SHP77 (cell line): ENCODE measurements at regions not wholly inside any gene's neighbourhood (a gene's known extent, or its start where the extent isn't known, plus 50 kb on each side); places are given as distances from the start of the nearest gene placed in this dataset.
A peak's percentile ranks its signal among the peaks of the same experiment; 100 is the strongest.

Source experiments
- DNase-seq, 2 experiments: peaks; one replicate each; lab custom pipeline; 2025; lab: John Stamatoyannopoulos, UW

DNA sequence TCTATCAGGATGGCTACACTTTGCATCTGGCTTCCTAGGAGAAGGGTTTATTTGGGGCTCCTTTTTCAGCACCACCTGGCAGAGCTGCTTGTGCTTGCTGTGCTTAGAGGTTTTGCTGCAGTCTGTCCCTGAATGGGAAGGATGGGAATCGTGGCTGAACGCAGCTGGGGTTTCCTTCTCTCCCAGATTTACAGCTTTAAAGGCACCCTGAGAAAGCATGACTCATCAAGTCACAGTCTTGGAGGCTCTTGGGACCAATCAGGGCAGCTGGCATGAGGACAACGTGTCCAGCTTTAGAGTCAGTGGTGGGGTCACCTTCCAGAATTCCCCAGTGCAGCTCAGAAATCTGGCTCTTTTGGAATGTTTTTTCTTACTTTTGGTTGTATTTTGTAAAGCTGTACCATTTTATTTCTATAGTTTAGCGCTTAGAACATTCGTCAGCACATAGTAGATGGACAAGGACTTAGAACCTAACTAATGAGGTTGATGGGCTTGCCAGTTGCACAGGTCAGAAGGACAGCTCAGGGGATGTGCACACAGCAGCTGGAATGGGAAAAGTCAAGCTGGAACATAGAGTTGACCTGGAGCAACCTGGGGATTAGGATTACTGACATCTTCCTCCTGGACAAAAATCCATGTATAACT, 222.6 kb downstream of the PRDM2 start:
- DNase-seq, result no peak

DNA sequence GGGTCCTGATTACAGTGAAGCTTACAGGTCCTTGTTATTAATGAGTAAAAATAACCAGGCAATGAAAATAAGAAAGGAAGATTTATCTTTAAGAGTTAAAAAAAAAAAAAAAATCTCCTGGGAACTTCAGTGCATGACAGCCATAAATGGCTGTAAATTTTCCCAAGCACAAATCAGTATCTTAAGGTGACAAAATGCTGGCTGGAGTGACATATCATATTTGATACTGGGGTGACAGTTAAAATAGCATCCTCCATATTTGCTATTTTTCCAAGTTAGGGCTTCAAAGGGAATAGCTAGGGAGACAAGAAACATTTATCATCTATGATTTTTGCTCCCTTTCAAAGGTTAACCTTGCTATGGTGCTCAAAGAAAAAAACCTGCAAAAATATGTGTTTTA, 226.6 kb downstream of the PRDM2 start:
- no peak for DNase-seq

DNA sequence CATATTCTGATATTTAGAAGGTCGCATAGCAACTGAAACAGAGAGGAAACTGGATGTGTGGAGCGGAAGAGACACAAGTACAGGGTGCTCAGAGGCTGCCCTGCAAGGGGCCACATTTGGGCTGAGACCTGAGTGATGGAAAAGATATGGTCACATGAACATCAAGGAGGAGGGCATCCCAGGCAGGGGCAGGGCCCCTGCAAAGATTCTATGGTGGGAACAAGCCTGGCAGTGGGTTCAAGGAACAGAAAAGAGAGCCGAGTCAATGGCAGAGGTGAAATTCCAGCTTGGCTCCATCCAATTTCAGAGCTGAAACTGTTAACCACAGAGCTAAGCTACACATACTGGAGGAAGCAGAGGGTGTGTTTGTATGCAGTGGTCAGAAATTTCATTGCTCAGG, 227.7 kb downstream of the PRDM2 start:
- no peak for DNase-seq

DNA sequence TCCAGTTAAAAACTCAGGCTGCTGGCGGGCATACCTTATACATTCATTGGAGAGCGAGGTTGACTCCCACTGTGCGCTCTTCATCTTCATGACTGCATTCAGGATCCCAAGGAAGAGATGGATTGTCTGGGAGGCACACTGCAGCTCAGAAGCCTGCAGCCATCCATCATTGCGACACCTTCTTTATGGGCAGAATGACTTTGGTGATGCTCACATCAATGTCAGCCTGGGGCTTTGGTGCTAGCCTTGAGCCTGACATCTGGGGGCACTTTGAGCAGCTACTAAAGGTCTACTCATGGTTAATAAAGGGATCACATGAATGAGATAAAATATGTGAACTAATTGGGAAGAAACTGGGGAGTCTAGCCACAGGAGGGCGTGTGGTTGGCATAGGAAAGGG, 229.3 kb downstream of the PRDM2 start:
- no peak for DNase-seq

DNA sequence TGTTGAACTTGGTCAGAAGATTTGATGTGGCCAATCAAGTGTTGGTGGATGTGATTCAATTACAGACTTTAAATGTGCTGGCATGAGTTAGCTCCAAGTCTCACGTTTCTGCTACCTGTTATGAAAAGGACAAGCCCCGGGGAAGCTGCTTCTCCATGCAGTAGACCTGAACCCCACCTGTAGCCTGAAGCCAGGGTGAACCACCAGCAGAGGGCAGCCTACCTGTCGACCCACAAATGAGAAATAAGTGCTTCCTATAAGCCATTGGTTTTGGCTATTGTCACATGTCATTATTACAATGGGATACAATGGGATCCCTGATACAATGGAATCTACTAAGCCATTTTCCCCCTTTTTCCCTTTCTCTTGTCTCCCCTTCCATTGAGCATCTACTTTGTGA, 230.2 kb downstream of the PRDM2 start:
- DNase-seq, result no peak

DNA sequence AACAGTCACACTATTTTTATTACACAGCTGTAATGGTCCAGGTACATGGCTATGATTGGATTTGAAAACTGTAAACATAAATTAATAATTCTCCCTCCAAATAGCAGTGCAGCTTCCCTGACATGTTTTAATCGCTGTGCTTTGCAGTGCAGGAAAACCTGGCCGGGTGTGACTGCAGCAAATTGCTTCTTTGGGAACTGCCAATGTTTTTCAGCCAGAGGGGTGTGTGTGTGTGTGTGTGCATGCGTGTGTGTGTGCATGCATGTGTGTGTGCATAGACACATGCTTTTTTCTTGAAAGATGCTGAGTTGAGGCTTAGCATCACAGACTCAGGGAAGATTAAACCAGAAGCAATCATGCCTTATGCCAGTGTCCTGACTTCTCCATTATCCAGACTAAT, 231.2 kb downstream of the PRDM2 start:
- DNase-seq, result no peak

DNA sequence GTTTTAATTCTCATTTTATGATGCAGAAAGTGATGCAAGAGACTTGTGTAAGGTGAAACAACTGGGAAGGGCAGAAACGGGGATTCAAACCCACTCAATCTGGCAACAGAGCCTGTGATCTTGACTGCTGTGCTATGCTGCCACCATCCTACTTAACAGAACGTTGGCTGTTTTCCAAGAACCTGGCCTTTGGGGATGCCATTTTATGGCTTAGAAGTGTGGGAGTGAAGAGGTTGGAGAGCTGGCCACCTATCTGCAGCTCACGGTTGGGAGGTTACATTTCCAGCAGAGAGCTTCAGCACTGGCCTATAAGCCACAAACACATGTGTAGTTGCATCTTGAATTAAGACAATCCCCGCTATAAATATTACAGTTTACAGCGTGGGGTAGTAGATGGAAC, 235.3 kb downstream of the PRDM2 start:
- DNase-seq, result peak; percentile 37 to 46

DNA sequence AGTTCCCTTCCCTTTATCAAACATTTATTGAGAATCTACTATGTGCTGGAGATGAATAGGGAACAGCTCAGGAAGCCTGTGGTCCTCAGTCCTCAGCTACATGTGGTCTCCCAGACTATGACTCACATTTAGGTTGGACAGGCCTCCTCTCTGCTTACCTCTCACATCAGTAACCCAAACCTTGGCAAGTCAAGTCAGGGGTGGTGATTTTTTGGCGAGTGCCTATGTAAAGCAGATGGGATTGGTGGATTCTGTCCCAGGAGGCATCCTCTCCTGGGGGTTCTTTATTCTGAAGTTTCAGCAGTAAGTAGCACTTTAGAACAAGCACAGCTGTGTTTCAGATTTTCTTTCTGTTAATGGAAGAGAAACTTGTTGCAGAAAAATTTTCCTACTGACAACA, 241.3 kb downstream of the PRDM2 start:
- DNase-seq, result no peak

DNA sequence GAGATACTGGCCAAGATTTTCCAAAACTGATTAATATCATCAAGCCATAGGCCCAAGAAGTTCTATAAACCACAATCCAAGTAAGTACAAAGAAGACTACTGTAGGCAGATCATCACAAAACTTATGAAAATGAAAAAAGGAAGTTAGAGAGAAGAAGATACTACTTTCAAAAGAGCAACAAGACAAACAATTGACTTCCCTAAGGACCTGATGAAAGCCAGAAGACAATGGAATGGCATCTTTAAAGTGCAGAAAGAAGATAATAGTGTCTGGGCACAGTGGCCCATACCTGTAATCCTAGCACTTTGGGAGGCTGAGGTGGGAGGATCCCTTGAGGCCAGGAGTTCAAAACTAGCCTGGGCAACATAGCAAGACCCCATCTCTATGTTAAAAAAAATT, 243.1 kb downstream of the PRDM2 start:
- no peak for DNase-seq

DNA sequence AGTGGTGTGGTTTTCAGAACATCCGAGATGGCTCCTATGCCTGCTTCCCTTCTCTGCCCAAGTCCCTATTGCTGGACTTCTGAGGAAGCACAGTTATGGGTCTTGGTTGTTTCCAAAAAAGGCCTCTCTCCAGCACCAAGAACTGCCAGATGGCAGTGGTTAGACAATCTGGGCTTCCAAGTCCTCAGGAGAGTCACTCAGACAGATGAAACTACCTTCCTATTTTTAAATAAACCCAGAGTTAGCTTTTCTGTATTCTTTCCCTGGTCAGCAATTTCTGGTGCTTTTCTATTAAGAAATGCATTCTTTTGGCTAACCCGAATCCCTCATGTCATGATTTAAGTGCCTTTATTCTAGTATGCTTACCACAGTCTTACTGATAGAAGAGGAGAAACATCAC, 245.9 kb downstream of the PRDM2 start:
- no peak for DNase-seq

DNA sequence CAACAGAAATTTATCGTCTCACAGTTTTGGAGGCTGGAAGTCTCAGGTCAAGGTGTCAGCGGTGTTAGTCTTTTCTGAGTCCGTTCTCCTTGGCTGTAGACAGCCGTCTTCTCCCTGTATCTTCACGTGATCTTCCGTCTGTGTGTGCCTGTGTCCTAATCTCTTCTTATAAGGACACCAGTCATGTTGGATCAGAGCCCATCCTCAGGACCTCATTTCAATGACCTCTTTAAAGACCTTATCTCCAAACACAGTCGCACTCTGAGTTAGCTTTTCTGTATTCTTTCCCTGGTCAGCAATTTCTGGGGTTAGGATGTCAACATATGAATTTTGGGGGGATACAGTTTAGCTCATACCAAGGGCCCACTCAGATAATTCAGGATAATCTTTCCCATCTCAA, 247.7 kb downstream of the PRDM2 start:
- DNase-seq, result no peak

DNA sequence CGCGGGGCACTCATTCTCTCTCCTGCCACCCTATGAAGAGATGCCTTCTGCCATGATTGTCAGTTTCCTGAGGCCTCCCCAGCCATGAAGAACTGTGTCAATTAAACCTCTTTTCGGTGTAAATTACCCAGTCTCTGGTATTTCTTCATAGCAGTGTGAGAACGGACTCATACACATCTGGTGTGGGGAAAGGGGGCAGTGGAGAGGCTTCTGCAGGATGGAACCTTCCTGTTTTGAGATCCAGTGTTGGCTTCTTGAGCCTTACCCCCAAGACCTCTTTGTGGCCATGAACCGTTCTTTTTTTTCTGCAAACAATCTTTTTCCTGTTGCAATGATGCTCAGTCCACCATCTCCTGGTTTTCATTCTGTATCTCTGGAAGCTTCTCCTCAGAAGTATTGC, 248.4 kb downstream of the PRDM2 start:
- DNase-seq, result no peak

DNA sequence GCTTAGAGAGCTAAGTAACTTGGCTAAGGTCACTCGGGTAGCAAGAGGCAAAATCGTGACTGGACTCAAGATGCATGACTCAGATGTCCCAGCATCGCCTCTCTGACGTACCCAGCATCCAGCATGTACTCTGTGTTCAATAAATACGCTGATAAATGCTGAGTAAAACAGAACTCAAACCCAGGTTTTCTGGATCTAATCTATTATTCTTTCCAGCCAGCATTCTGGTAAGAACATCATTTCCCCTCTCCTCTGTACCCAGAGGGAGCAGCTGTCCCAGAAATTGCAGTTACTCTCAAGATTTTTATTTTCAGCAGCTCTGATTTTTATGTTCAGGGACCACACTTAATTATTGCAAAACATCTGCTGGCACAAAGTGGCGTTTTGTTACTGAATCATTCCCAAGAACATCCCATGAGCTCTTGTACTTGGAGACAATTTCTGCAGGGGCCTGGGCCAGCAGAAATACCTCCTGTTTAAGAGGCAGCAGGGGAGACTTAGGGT, 249.0 kb downstream of the PRDM2 start:
- no peak for DNase-seq

DNA sequence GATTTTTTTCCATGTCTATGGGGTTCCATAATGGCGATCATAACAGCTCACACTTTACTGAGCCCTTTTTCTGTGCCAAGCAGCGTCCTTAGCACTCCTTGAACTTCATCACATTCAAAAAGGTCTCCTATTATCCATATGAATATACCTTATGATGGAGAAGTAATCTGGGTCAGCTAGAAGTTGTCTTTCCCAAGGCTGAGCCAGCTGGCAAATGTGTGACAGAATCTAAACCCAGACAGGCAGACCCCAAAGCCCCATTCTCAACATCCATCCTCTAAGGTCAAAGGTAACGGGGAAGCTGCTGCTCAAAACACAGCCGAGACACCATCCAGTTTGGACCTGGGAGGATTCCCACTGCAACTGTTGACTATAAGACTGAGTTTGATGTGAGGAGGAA, 249.6 kb downstream of the PRDM2 start:
- DNase-seq, result no peak

DNA sequence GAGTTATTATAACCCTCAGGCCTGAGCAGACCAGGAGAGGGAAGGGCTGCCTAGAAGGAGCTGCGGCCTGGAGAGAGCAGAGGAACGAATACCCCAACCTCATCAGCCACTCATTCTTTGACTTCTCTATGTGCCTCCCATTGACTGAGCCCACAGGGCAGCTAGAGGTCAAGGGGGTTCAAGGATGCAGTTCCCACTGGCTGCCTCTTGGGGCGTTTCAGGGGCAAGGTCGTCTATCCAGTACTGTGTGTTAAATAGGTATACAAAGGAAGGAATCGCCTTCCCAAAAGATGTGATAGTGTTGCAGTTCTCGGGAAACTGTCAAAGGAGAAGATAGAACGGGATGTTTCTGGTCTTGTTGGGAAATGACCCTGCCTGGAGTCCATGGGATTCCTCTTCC, 250.6 kb downstream of the PRDM2 start:
- DNase-seq, result no peak

DNA sequence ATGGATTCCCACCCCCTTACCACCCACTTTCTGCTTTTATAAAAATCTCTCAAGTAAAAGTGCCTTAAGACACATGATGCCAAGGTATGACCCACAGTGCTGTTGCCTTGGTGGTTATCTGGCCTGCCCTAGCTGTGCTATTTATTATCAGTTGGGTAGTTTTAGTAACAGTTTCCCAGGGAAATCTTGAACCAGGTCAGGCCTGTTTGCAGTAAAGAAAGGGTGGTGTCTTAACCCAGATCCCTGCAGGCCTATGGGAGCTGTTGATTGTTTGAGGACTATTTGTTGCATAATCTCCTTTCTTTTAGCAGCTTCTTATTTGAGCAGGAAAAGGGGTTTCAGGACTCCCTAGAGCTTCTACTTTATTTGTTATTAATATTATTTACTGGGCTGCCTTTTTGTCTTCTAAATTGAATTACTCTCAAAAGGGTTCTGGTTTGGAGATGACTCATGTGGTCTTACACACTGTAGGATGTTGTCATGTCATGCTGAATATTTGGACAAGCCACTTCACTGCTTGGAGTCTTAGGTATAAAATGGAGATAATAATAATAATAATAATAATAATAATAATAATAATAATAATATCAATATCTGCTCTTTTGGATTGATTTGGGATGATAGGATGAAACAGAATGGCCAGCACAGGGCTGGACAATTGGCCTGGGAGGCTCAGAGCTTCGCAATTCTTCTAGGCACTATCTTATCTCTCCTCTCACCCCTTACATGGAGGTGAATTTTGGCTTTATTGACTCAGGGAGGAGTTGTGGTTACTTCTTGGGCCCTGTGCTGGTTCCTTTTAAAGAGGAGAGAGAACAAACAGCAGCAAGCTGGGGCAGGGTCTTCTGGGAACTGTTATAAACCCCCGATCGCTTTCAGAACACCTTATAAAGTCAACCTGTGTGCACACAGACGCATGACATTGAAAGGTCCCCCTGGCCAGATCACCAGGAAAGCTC, 252.1 kb downstream of the PRDM2 start:
- DNase-seq, result no peak

DNA sequence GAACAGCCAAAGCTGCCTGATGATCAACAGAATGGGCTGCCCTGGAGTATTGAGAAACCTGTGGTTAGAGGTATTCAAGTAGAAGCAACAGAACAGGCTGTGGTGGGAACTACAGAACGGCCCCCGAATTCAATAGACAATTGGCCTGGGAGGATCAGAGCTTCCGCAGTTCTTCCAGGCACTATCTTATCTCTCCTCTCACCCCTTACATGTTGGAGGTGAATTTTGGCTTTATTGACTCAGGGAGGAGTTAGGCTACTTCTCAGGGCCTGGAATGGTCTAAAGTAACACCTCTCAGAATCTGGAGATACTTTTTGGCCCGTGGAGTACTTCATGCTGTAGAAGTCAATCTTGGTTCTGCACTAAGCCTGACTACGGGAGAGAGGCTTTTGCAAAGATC, 253.0 kb downstream of the PRDM2 start:
- no peak for DNase-seq

DNA sequence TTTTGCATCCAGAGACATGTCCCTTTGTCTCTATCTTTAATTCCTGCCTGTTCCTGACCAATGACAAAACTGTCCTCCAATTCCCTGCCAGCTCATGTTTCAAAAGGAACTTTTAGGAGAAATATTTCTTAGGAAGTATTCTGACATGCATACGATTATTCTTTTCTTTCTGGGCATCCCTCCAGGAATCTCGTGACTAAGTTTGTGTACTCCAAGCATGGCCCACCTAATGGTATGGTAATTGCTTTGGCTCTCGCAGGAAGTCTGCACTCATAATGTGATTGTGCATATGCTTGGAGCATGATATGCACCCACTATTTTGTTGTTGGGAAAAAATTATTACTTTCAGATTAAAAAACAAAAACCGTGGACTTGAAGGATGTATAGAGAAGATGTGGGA, 256.4 kb downstream of the PRDM2 start:
- DNase-seq, result no peak

DNA sequence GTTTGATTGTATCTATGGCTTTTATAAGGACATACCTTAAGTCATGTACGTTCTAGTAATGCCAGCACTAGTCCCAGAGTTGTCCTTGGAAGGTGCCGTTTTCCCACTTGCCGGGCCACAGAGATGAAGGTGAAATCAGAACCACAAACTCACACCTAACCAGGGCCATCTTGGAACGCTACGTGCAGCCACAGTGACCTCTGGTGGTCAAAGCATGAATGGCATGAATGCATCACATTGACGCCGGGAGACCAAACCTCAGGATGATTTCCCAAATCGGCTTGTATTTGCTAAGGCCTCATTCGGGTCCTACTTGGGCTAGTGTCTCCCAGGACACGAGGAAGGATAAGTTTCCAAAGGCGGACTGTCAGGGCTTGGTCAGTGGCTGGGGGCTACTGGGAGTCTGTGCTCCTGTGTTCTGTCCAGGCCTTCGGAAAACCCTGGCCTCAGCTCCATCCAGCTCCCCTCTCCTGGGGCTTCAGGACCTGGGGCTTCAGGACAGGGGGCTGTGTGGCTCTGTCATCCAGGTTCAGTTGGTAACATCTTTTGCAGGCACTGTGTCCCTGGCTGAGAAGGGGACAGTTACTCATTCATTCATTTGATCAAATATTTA, 260.5 kb downstream of the PRDM2 start:
- DNase-seq, result peak; percentile 33 to 38

DNA sequence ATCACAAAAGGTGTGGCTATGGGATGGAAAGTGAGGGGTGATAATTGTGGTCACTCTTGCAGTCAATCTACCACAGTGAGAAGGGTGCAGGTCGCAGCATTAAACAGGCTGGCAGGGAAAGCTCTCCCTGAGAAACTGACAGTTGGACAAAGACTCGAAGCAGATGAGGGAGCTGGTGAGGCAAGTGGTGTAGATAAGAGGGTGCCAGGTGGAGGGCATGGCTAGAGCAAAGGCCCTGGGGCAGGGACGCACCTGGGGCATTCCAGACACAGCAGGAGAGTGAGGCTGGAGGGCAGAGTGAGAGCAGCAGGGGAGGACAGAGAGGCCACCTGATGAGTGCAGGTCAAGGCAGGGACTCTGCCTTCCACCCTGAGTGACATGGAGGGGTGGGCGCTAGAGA, 264.8 kb downstream of the PRDM2 start:
- no peak for DNase-seq

DNA sequence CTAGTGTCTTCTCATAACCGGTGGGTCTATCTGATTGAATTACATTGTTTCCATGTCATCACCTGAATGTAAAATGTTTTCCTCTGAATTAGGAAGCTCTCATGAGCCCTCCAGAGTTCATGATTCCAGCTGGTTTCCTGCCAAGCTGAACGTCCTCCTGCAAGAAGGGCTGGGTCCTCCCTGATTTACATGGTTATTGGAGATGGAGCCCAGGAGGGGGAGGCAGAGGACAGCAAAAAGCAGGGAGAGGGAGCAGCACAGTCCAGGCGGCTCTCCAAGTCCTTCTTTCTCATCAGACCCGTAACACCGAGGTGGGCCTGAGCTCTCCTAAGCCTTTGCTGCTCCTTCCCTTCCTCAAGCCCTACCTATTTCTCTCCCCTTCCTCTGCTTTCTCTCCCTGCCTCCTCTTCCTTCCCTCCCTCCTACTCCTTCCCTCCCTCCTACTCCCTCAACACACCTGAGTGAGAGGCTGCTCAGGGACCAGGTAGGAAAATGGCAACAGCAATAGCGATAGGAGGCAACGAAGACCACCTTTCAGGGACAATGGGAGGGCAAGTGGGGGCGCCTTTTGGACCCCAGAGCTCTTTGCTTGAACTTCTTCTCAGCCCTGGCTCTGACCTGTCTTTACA, 265.9 kb downstream of the PRDM2 start:
- peak; percentile 75 to 79 for DNase-seq

DNA sequence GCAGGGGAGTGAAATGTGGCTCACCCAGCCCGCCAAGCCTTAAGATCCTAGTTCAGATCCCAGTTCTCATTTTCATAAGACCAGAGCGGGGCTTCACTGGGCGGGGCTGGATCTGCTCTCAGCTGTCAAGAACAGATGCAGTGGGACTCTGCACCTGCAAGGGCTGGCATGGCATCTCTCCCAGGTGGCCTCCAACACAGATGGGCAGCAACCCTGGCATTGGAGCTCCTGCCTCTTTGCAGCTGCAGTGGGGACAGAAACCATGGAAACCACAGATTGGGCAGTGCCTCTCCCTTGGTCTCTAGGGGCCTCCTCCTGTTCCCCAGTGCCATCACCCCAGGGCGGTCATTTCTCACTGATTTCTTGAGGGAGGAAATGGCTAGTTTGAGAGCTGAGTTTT, 267.7 kb downstream of the PRDM2 start:
- no peak for DNase-seq

DNA sequence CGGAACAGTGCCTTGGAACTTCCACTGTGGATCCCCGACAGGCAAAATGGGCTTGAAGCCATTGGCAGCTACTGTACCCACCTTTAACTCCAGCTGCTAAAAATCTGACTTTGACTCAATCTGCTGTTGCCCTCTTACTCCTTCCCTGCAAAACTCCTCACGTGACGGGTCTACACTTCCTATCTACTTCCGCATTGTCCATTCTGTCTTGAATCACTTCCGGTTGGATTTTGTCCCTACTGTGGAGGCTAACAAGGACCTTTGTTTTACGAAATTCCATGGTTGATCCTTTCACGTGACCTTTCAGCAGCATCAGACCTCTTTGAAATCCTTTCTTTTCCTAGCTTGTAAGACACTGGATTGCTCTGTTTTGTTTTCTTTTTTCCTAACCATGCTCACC, 268.4 kb downstream of the PRDM2 start:
- DNase-seq, result no peak
